ENCODE measurements at regions not wholly inside any gene's neighbourhood (a gene's known extent, or its start where the extent isn't known, plus 50 kb on each side); places are given as distances from the start of the nearest gene placed in this dataset.

DNA sequence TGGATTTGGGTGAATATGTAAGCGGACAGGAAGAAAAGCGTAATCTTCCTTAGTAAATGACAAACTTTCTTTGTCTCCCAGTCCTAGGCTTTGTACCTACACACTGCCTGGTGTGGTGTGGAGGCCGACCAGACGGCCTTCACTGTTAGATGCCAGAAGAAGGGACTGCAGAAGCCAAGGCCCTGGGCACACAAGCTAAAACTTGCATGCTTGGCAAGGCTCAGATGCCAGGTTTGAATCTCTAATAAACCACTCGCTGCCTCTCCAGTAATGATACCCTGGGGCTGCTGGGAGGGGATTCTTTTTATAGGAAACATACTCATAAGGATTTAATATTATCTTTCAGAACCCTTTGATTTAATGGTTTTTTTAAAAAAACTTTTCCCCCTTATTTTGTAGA is 263.8 kb downstream of the PTPRC start:
- TF ChIP-seq, protein P1, sequence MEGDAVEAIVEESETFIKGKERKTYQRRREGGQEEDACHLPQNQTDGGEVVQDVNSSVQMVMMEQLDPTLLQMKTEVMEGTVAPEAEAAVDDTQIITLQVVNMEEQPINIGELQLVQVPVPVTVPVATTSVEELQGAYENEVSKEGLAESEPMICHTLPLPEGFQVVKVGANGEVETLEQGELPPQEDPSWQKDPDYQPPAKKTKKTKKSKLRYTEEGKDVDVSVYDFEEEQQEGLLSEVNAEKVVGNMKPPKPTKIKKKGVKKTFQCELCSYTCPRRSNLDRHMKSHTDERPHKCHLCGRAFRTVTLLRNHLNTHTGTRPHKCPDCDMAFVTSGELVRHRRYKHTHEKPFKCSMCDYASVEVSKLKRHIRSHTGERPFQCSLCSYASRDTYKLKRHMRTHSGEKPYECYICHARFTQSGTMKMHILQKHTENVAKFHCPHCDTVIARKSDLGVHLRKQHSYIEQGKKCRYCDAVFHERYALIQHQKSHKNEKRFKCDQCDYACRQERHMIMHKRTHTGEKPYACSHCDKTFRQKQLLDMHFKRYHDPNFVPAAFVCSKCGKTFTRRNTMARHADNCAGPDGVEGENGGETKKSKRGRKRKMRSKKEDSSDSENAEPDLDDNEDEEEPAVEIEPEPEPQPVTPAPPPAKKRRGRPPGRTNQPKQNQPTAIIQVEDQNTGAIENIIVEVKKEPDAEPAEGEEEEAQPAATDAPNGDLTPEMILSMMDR (IDR thresholded peaks at IDR 0.05): no peak
- TF ChIP-seq EP300 (IDR thresholded peaks at IDR 0.05) (no peak), POLR2A (IDR thresholded peaks at IDR 0.05; ENCODE audit: low read depth) (no peak), POLR2AphosphoS5 (IDR thresholded peaks at IDR 0.05) (no peak)
